ENCODE measurements at regions not wholly inside any gene's neighbourhood (a gene's known extent, or its start where the extent isn't known, plus 50 kb on each side); places are given as distances from the start of the nearest gene placed in this dataset.

DNA sequence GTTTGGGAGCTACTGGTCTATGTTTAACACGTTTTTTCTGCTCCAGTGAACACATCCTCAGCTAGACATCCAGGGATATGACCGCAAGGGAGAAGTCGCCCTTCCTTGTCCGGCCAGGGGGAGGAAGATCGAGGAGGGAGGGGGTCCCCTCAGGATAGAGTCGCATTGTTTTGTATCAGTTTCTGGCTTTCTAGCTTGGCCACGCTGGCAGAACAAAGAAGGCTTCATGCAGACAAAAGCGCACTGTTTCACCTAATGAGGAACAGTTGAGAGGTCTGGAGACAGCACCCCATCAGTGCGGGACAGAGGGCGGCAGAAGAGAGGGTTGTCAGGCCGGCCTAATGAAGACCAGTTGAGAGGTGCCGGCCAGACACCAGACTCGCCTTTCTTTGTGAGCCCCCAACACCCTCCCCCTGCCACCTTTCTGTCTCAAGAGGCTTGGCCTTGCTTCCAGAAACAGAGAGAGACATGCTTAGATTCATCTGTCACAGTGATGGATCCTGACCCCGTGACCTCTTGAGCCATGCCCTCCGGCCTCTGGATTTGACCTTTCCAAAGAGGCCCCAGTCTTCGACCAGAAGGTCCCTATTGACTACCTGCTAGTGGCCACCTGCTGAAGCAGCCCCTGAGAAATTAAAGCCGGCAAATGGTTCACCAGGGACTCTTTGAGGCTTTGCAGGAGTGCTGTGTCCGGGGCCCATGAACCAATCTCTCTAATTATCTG is 254.7 kb upstream of the TBX3 start:
- H3K4me3 ChIP-seq (ENCODE audit: low read depth, low read length) = no peak overlapping the region
- TF ChIP-seq, protein P1, sequence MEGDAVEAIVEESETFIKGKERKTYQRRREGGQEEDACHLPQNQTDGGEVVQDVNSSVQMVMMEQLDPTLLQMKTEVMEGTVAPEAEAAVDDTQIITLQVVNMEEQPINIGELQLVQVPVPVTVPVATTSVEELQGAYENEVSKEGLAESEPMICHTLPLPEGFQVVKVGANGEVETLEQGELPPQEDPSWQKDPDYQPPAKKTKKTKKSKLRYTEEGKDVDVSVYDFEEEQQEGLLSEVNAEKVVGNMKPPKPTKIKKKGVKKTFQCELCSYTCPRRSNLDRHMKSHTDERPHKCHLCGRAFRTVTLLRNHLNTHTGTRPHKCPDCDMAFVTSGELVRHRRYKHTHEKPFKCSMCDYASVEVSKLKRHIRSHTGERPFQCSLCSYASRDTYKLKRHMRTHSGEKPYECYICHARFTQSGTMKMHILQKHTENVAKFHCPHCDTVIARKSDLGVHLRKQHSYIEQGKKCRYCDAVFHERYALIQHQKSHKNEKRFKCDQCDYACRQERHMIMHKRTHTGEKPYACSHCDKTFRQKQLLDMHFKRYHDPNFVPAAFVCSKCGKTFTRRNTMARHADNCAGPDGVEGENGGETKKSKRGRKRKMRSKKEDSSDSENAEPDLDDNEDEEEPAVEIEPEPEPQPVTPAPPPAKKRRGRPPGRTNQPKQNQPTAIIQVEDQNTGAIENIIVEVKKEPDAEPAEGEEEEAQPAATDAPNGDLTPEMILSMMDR (IDR thresholded peaks at IDR 0.05; ENCODE audit: low read depth, low read length) = no peak
- TF ChIP-seq, protein P2, sequence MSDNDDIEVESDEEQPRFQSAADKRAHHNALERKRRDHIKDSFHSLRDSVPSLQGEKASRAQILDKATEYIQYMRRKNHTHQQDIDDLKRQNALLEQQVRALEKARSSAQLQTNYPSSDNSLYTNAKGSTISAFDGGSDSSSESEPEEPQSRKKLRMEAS (IDR thresholded peaks at IDR 0.05; ENCODE audit: low read depth, low read length) = no peak
- TF ChIP-seq MYC (IDR thresholded peaks at IDR 0.05; ENCODE audit: low read depth, low read length) = no peak
- TF ChIP-seq POLR2A (IDR thresholded peaks at IDR 0.05; ENCODE audit: extremely low read depth, insufficient read length) = no peak
- DNase-seq (ENCODE audit: low read depth) = no peak

DNA sequence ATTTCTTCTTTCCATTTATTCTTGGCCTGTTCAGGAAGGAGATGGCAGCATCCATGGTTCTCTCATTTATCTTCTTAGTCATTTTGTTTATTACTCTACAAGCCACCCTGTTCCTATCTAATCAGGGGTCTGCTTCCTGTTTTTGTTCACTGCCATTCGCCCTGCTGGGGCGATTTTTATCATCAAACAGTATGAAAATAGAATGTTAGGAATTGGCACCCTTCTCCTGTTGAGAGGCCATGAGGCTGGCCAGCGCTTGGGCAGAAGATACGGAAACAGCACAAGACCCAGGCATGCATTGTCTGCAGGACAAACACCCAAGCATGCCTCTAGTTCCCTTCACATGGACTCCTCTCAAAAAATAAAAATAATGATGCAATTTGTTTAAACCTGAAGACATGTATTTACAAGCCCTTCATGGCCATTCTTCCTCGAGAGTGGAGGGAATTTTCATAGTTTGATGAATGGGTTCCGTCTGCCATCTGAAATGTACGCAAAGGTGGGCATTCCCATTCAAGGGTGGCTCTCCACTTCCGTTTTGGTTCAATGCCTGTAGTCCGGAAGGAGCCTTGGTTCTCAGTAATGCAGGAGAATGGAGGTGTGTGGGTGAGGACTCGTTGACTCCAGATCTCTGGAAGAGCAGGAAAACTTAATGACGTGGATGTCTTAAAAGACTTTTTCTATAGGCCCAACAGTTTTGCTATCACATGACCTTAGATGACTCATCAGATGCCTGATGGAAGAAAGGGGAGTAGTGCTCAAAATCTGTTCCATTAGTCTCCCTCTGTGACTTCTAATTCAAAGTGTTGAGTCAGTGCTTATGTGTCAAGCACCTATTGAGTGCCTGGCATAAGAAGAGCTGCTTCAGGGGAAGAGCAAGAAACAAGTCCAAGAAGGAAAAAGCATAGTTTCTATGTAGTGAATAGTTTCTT is 252.4 kb upstream of the TBX3 start:
- no peak for DNase-seq (ENCODE audit: low read depth)
- H3K4me3 ChIP-seq (ENCODE audit: low read depth, low read length) = no peak overlapping the region
- no peak for TF ChIP-seq MYC (IDR thresholded peaks at IDR 0.05; ENCODE audit: low read depth, low read length)
- TF ChIP-seq, protein P1 (IDR thresholded peaks at IDR 0.05; ENCODE audit: low read depth, low read length) = no peak
- no peak for TF ChIP-seq POLR2A (IDR thresholded peaks at IDR 0.05; ENCODE audit: extremely low read depth, insufficient read length)
- TF ChIP-seq, protein P2 (IDR thresholded peaks at IDR 0.05; ENCODE audit: low read depth, low read length) = no peak

DNA sequence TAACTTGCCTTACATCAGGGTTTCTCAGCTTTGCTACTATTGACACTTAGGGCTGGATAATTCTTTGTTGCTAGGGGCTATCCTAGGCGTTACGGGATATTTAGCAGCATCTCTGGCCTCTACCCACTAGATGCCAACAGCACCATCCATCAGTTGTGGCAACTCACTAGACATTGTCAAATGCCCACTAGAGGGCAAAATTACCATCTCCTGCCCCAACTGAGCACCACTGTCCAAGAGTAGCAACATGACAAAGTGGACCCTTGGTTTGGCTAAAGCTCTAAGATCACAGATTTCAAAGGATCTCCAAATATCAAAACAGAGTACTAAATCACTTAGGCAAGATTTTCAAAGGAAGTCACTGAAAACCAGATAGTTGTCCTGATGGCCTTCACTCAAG is 251.7 kb upstream of the TBX3 start:
- no peak overlapping the region for H3K4me3 ChIP-seq (ENCODE audit: low read depth, low read length)
- peak; percentile 27 for DNase-seq (ENCODE audit: low read depth)
- TF ChIP-seq, protein P1 (IDR thresholded peaks at IDR 0.05; ENCODE audit: low read depth, low read length) = peak; percentile 50
- TF ChIP-seq MYC (IDR thresholded peaks at IDR 0.05; ENCODE audit: low read depth, low read length) = no peak

DNA sequence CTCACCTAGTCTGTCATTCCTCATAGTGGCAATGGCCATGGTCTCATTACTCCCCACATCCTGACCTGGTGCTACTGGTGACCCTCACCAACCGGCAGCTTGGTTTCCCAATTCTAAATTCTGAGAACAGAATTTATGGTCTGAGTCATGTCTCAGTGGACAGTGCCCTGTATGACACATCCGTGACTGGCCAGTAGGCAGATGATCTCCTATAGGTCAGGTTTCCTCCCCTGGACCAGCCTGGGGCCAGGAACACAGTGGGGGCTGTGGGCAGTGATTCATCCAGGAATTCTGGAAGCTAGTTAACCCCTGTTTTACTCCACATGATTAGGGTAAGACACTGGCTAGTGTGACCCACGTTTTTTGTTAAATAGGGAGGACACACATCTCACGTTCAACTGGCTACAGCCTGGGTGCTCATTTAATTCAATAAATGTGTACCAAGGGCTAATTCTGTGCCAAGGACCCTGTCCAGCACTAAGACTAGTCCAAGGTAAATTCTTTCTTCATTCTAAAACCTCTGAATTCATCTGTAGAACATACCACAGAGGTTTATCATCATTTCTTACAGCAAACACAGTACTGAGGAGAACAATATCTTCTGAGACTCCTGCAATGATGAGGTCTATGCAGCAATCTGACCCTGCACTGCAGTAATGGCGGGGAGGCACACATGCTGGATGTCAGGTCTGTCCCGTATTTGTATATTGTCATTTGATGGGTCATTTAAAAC is 249.6 kb upstream of the TBX3 start:
- H3K4me3 ChIP-seq (ENCODE audit: low read depth, low read length) = no peak overlapping the region
- no peak for DNase-seq (ENCODE audit: low read depth)
- TF ChIP-seq, protein P1 (IDR thresholded peaks at IDR 0.05; ENCODE audit: low read depth, low read length) = no peak
- TF ChIP-seq, protein P2 (IDR thresholded peaks at IDR 0.05; ENCODE audit: low read depth, low read length) = no peak
- TF ChIP-seq MYC (IDR thresholded peaks at IDR 0.05; ENCODE audit: low read depth, low read length) (no peak), POLR2A (IDR thresholded peaks at IDR 0.05; ENCODE audit: extremely low read depth, insufficient read length) (no peak)

DNA sequence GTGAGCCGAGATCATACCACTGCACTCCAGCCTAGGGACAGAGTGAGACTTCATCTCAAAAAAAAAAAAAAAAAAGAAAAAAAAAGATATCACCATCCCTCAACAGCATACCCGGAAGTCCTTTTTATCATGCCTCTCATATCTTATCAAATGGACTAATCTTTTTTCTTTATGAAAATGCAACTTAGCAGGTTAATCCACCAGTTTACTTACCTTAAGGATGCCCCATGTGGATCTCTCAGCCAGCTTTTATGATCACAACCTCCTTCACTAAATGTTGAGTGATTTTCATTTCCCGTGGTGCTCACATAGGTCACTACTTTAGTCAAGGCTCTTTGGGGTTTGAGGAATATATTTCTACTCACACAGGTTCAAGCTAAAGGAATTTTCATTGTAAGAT is 248.8 kb upstream of the TBX3 start:
- no peak for TF ChIP-seq MYC (IDR thresholded peaks at IDR 0.05; ENCODE audit: low read depth, low read length)
- TF ChIP-seq, protein P2 (IDR thresholded peaks at IDR 0.05; ENCODE audit: low read depth, low read length) = no peak
- TF ChIP-seq, protein P1 (IDR thresholded peaks at IDR 0.05; ENCODE audit: low read depth, low read length) = no peak
- no peak for TF ChIP-seq POLR2A (IDR thresholded peaks at IDR 0.05; ENCODE audit: extremely low read depth, insufficient read length)
- no peak overlapping the region for H3K4me3 ChIP-seq (ENCODE audit: low read depth, low read length)
- DNase-seq (ENCODE audit: low read depth) = no peak
